Amygdala (tissue), 56 donors: ENCODE measurements at regions not wholly inside any gene's neighbourhood (a gene's known extent, or its start where the extent isn't known, plus 50 kb on each side); places are given as distances from the start of the nearest gene placed in this dataset.
"Not testable (repeated sequence)": the region's sequence is repeated elsewhere in the genome, so short reads cannot be mapped to it uniquely, and the experiment has no call there.

Experiments
- DNase-seq, 56 donors: peaks; one replicate each; lab custom pipeline; 2025; lab: John Stamatoyannopoulos, UW

GRCh38 chrX:817759-818300, 187.2 kb downstream of the SHOX start:
- DNase-seq, result no peak

GRCh38 chrX:817147-817546, 186.6 kb downstream of the SHOX start:
- DNase-seq, result not testable (repeated sequence)

GRCh38 chrX:816411-816810, 185.8 kb downstream of the SHOX start:
- DNase-seq, result no peak

DNA sequence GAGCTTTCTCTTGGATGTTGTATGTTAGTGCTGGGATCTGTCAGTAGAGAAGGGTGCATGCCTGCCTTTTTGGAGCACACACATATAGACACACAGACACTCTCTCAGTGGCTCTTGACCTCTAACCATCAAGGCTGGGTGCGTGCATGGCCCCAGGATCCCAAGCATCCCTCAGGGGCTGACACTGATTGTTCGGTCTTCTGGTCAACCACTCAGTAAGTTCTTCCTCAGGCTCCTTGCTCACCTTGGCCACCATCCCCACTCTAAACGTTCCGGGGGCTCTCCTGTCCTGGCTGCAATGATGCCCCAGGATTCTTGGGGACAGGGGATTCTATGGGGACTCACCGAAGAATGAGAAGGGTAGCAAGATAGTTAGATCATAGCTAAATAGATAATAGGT, 179.6 kb downstream of the SHOX start:
- no peak for DNase-seq

DNA sequence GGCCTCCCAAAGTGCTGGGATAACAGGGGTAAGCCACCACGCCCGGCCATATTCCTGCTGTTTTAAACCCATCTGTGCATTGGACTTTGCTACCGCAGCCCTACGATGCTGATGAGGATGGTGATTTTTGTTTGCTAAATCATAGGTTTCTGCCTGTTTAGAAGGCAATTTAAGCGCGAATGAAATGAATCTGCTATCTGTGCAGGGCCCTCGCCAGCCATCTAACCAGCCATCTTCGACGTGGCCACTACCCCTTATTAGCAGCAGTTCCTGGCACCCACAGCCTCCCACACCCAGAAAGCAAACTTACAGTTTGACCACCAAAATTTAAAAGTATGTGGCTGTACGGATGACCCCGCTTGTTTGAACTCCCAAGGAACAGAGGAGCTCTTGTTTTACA, 178.5 kb downstream of the SHOX start:
- DNase-seq, result no peak

DNA sequence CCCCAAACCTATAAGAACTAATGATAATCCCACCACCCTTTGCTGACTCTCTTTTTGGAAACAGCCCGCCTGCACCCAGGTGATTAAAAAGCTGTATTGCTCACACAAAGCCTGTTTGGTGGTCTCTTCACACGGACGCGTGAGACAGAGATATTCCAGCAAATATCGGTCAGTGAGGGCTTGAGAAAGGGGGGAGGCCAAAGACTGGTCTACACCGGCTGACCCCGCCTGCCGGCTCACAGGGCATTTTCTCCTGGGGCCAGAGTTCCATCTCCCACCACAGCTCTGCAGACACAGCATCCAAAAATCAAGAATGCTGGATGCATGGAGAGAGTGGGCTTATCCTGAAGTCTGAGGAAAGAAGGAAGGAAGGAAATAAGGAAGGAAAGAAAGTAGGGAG, 176.0 kb downstream of the SHOX start:
- DNase-seq, result no peak

GRCh38 chrX:805988-806387, 175.4 kb downstream of the SHOX start:
- no peak for DNase-seq

- DNase-seq, result no peak
Measured at GRCh38 chrX:805103-805670, 174.6 kb downstream of the SHOX start.

- DNase-seq, result no peak
Measured at GRCh38 chrX:802846-803245, 172.3 kb downstream of the SHOX start.

GRCh38 chrX:799808-800207, 169.2 kb downstream of the SHOX start:
- no peak for DNase-seq

DNA sequence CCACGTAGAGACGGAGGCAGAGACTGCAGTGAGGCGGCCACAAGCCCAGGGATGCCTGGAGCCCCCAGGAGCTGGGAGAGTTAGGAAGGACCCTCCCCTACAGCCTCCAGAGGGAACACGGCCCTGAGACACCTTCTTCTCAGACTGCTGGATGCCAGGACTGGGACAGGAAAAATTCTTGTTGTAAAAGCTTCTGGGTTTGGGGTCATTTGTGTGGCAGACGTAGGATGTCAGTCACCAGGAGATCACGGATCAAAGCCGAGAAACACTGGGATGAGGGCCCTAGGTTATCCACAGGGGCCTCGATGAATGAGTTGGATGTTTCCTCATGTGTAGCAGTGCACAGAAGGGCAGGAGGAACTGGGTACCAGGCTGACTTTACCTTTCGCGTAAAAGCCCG, 163.7 kb downstream of the SHOX start:
- no peak for DNase-seq

DNA sequence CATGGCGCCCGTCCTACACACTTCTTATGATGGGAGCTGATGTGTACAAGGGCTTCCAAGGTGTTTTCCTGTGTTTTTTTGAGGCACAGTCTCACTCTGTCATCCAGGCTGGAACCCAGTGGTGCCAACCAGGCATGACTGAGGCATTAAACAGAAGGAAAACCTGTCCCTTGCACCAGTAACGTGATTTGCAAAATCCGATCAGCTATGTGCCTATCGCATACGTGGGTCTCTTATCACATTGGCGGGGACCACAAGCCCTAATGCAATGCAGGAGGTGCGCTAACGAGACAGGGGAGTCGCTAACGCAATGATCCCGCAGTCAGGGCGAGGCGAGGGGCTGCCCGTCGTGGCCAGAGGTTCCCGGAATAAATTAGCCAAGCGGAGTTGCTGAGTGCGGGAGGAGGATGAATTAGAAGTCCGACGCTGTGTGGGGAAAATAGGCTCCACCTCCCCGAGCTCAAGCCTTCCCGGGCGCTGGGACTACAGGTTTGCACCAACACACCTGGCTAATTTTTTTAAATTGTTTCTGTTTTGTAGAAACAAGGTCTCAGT, 162.7 kb downstream of the SHOX start:
- DNase-seq, result no peak

GRCh38 chrX:791479-792034, 161.0 kb downstream of the SHOX start:
- no peak for DNase-seq

- no peak for DNase-seq
Measured at GRCh38 chrX:790783-791360, 160.3 kb downstream of the SHOX start.

- no peak for DNase-seq
Measured at GRCh38 chrX:790041-790506, 159.5 kb downstream of the SHOX start.

- no peak for DNase-seq
Measured at GRCh38 chrX:789096-789495, 158.5 kb downstream of the SHOX start.

DNA sequence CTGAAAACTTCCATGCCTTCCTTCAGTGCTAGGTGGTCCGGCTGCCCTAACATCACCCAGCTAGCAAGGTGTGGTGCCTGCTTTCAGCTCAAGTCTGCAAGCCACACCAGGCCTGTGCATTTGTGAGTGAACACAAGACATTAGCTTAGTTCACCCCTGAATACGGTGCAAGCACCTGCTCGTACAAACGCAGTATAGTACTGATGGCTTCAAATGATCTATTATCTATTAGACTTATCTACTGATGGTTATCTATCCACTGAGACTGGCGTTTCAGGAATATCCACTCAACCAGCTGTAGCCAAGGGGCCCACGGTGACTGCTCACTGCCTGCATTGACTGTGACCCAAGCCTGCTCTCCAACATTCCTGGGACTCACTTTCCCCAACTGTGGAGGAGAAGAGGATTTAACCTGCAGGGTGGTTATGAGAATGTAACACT, 155.9 kb downstream of the SHOX start:
- DNase-seq, result no peak

- DNase-seq, result no peak
Measured at GRCh38 chrX:784829-785228, 154.2 kb downstream of the SHOX start.

DNA sequence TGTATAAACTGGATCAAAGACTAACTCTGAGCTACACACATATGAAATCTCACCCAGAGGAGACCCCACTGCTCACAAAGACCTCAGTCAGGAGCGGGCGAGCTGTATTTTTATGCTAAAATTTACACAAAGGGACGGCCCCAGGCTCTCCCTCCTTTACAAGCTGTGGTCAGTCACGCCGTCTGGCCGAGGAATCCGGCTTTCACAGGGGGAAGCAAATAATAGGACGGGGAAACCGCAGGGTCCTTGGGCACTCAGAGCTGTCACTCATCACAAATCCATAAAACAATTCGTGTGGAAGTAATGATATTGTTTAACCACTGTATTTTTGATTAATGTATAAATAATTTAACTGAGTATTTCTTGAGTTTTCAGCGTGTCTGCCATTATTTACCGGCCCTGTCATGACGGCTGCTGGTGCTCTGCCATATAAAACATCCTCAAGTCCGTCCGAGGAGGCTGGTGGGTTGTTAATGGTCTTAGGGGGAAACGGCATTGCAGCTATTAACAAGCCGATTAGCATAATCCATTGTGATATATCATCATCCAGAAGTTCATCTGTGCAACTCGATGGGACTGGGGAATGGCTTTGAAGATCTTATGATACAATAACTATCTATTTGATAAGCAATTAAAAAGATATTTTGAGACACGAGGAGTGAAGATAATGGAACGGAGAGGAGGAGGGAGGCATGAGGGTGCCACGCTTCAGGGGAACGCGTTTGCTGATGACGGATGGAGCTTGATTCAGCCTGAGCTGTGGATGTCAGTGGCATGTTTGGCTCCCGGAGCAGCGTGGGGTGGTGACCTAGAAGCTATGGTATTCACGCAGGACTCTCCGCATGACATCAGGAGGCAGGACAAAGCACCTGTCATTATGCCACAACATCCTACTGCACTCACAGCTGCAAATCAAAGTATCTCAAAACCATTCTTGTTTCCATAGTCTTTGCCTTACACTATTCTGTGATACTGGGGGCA, 150.9 kb downstream of the SHOX start:
- no peak for DNase-seq

- DNase-seq, result no peak
Measured at GRCh38 chrX:776529-777230, 146.1 kb downstream of the SHOX start.
